T-helper 9 cell (primary cell): ENCODE measurements at regions not wholly inside any gene's neighbourhood (a gene's known extent, or its start where the extent isn't known, plus 50 kb on each side); places are given as distances from the start of the nearest gene placed in this dataset.
"Not testable (repeated sequence)": the region's sequence is repeated elsewhere in the genome, so short reads cannot be mapped to it uniquely, and the experiment has no call there.

Experiments used
- DNase-seq: peaks from one replicate; pipeline ENCODE4 v3.0.0-alpha.2; 2020

- no peak for DNase-seq
These were observed 167.0 kb upstream of the RPL34 start for GRCh38 chr4:108453366-108453765.

GRCh38 chr4:108450236-108450898, 170.0 kb upstream of the RPL34 start:
- DNase-seq = no peak

GRCh38 chr4:108449129-108449528, 171.2 kb upstream of the RPL34 start:
- DNase-seq = no peak

- no peak for DNase-seq
These were observed 173.8 kb upstream of the RPL34 start for GRCh38 chr4:108446556-108446955.

GRCh38 chr4:108445716-108446115, 174.7 kb upstream of the RPL34 start:
- no peak for DNase-seq

GRCh38 chr4:108443585-108443984, 176.8 kb upstream of the RPL34 start:
- DNase-seq = no peak

- no peak for DNase-seq
These were observed 186.5 kb upstream of the RPL34 start for GRCh38 chr4:108433832-108434231.

- not testable (repeated sequence) for DNase-seq
These were observed 187.0 kb upstream of the RPL34 start for GRCh38 chr4:108433394-108433793.

- no peak for DNase-seq
These were observed 188.0 kb upstream of the RPL34 start for GRCh38 chr4:108432418-108432817.

- DNase-seq = no peak
These were observed 188.4 kb upstream of the RPL34 start for GRCh38 chr4:108431986-108432385.

GRCh38 chr4:108430921-108431320, 189.5 kb upstream of the RPL34 start:
- no peak for DNase-seq

GRCh38 chr4:108429662-108430061, 190.7 kb upstream of the RPL34 start:
- no peak for DNase-seq

- no peak for DNase-seq
These were observed 191.5 kb upstream of the RPL34 start for GRCh38 chr4:108428923-108429322.

- DNase-seq = no peak
These were observed 192.4 kb upstream of the RPL34 start for GRCh38 chr4:108427946-108428485.

GRCh38 chr4:108426493-108426892, 193.9 kb upstream of the RPL34 start:
- DNase-seq = no peak

GRCh38 chr4:108425988-108426387, 194.4 kb upstream of the RPL34 start:
- no peak for DNase-seq

- DNase-seq = no peak
These were observed 202.5 kb upstream of the RPL34 start for GRCh38 chr4:108417923-108418322.

- no peak for DNase-seq
These were observed 203.5 kb upstream of the RPL34 start for GRCh38 chr4:108416831-108417230.

GRCh38 chr4:108415389-108415788, 205.0 kb upstream of the RPL34 start:
- DNase-seq = no peak

GRCh38 chr4:108411836-108412235, 208.5 kb upstream of the RPL34 start:
- DNase-seq = no peak

- DNase-seq = not testable (repeated sequence)
These were observed 210.7 kb upstream of the RPL34 start for GRCh38 chr4:108409691-108410090.

GRCh38 chr4:108405586-108405985, 214.8 kb upstream of the RPL34 start:
- no peak for DNase-seq

- no peak for DNase-seq
These were observed 220.1 kb upstream of the RPL34 start for GRCh38 chr4:108400309-108400708.

GRCh38 chr4:108399610-108400265, 220.6 kb upstream of the RPL34 start:
- no peak for DNase-seq
